ENCODE measurements at regions not wholly inside any gene's neighbourhood (a gene's known extent, or its start where the extent isn't known, plus 50 kb on each side); places are given as distances from the start of the nearest gene placed in this dataset.
A peak's percentile ranks its signal among the peaks of the same experiment; 100 is the strongest.

DNA sequence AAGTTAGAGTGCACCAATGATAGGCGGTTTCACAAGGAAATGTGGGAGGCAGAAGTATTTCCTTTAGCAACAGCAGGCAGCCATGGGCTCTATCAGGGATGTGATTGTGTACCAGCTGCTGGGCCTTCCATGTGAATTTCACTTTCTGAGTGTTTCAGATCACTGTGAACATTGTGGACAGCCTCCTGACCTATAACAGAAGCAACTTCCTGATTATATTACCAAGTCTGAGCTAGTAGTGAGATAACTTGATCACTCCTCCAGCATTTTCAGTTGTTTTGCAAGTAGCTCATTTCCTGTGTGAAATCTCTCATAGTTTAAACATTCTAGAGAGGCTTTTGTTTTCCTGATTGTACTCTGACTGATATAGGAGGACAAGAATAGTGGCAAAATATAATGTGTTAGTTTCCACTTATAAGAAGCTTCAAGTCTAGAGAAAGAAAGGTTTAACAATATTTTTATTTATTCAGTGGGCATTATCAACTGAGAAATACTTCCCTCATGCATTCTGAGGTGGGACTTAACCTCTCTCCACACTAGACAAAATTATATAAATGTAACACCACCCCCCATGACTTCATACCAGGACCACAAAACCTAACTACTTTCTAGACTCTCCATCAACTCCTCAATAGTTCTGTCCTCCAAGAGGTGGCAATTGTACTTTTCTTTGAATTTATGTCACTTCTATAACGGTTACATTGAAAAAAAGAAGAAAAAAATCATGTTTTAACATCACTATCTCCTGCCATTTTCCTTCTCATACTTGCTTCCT, 184.2 kb upstream of the LUZP2 start:
- DNase-seq: no peak

DNA sequence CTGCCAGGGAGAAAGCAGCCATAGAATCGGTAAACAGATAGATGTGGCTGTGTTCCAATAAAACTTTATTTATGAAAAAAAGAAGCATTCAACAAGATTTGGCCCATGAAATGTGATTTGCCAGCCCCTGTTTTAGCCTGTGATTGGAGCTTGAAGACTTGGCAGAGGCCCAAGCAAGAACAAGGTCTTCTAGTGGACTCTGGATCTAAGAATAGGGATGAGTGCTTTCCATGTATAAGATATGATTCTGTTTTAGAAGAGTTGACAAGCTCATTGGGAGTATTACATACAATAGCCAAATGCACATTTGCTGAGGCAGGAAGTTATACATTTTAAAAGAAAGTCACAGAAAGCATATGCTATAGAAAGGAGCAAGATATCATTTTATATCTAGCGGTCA, 175.6 kb upstream of the LUZP2 start:
- no peak for DNase-seq

DNA sequence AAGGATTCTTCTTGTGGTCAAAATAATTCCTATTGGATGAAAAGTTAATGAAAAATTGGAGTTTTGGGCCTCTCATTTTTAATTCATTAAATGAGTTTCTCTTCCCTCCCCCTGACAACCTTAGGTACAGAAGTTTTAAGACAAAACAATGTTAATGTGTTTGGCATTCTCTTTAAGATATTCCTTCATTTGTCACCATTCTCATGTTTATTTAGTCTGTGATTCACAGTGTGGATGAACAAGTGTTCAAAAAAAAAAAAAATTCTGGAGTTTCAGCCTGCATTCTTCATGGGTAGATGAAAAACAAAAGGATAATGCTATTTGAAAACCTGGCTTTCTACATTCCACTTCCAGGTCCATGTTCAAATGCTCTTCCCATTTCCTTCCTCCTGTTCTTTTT, 172.6 kb upstream of the LUZP2 start:
- no peak for DNase-seq

DNA sequence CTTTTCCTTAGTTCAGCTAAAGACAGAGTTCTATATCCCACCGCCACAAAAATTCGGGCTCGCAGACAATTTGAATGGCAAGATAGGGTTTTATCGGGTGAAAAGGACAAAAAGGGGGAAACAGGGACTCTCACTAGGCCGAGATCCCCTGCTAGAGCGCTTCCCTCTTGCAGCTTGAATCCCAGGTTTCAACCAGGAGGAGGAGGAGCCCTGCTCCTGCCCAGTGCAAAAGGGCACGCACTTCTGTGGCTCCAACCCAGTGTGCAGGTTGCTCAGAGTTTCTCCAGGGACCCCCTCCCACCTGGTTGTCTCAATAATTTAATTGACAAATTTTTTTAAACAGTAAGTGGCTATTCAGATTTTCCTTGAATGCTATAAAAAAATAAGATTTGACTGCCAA, 152.6 kb upstream of the LUZP2 start:
- DNase-seq: no peak

DNA sequence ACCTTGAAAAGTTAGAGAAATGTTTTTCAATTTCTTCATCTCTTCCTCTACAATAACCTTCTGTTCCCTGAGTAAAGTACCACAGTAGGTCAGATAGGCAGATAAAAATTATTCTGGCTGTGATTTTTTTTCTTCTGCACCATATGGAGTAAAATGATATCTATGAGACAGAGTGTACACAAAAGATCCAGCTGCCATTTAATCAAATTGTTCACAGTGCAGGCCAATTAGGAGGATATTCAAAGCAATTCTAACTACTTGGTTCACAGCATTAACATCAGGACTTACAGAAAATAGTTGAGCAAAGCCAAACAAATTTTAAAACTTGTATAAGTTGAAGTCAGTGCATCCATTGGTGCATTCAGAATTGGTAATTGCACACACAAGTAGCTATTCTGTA, 147.9 kb upstream of the LUZP2 start:
- DNase-seq: no peak

DNA sequence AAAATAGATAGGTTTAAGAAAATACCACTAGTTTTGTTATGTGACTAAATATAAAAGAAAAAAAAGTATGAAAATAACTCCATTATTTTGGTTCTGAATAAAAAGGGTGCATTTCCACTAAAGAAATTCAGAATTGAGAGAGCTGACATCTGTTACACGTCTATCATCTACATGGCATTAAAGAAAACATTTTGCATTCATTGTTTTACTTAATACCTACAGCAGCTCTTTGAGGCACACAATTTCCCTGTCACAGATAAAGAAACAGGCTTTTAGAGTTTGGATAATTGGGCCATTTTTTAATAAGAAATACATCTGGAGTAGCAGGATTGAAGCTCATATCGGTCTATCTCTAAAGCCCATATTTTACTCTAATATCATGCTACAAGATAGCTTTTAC, 145.7 kb upstream of the LUZP2 start:
- no peak for DNase-seq

DNA sequence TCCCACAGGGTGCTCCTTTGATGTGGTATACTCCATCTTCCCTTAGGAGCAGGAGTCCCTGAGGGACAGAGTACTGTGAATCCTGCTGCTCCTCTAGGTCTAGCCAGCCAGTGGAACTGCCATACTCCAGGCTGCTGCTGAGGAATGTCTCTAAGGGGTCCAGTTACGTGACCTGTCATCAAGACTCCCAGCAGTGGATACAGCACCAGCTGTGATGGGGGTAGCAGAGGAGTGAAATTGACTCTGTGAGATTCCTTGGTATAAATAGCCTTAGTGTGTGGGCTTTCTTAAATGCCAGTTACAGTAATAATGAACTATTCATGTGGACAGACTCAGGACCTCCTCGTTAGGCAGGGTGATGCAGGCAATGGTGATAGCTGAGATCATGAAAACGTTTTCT, 140.4 kb upstream of the LUZP2 start:
- no peak for DNase-seq

DNA sequence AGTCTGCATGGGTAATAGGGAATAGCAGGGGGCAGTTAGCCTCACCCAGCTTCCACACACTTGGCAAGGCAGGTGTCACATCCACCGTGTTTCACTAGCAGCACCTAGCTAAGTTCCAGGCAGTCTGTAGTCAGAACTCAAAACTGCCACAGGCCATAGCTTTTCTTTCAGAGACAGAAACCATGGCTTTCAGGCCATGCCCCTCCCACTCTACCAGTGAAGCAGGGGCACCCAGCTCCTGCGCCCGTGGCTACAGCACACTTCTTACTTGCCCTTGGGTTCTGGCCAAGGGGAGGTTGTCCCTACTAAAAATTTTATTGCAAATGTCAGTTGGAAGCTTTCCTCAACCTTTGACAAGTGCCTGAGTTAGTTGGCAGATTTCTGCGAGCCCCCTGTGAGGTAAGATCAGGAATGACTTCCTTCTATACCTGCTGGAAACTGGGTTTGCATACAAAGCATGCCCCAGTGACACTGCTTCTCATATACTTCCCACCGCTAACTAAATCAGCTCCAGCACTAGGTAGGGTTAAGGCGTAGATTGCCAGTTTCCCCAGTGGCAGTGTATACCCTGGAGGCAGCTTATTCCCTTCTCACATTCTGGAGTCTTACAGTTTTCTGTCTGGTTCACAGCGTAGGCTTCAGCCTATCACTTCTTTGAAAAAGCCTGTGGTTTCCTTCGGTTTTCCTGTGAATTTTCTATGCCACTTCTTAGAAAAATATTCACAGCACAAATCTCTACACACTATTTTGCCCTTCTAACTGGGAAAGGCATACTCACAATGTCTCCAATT, 139.0 kb upstream of the LUZP2 start:
- no peak for DNase-seq

DNA sequence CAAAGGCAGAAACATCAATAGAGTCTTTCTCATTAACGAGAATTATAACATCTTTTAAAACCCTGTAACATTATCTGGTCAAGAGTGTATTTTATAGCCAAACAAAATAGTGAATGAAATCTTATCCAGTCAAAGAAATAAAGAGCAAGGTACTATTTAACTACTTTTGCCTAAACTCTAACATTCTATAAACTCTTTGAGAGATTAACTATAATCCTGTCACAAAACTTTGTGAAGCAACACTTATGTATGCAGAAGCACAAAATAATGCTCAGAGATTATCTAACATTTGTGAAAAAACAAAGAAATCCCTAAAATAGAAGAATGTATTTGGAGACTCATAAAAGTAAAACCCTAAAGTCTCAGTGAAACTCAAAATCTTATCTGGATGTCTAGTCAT, 124.4 kb upstream of the LUZP2 start:
- no peak for DNase-seq

DNA sequence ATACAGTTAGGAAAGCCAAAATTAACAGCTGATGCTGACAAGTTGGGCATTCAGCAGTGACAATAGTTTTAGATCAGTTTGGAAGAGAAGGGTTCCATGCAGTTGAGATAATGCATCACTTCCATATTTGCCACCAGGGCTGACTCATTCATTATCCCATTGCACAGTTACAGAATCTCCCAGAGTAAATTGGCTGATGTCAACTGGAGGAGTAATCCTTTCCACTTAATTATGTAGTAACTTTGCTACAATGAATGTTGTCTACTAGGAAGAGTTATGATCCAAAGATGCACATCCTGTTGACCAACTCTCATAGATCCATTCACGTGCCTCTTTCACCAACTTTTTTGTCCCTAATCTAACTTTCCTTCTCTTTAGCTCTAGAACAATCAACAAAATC, 123.3 kb upstream of the LUZP2 start:
- DNase-seq: no peak

DNA sequence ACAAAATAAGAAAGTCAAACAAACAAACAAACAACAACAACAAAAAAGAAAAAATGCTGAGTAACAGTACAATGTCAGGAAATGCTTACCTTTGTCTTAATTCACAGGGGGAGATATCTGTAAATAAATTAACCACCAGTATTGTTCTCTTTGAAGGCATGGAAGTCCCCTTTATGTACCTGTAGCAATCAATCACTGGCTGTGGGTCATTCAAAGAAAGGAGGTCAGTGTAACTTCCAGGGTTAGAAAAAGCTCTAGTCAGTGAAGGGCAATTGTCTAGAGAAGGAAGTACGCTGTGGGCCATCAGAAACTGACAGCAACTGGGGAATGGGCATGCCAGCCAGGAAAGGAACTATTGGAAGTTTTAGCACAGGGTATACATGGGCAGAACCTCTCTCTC, 121.5 kb upstream of the LUZP2 start:
- no peak for DNase-seq

DNA sequence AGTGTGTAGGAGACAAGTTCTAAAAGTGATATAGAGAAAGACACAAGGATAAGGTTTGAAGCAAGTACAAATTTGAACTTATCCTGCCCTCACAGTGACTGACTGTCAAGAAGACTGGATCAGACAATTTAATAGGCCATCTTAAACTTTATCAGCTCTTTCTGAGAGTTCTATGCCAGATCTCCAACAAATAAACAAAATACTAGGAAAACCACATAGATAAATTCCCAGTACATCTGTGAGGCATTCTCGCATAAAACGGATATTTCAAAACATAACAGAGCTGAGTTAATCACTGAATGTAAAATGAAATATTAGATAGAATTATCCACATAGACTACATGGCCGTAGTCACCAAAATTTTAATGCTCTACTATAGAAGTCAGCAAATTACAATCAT, 120.9 kb upstream of the LUZP2 start:
- DNase-seq: no peak

DNA sequence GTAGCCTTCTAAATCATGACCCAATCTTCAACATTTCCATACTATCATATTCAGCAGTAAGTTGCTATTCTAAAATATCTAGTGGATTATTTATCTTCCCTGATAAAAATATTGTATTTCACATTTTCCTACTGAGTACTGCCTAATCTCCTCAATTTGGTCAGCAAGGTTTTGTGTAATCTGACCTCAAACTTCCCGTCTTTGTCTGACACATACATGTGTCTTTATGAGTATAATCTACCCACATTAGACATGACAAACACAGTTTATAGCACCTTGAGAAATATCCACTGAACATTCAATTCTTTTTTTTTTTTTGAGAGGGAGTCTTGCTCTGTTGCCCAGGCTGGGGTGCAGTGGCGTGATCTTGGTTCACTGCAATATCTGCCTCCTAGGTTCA, 113.7 kb upstream of the LUZP2 start:
- no peak for DNase-seq

DNA sequence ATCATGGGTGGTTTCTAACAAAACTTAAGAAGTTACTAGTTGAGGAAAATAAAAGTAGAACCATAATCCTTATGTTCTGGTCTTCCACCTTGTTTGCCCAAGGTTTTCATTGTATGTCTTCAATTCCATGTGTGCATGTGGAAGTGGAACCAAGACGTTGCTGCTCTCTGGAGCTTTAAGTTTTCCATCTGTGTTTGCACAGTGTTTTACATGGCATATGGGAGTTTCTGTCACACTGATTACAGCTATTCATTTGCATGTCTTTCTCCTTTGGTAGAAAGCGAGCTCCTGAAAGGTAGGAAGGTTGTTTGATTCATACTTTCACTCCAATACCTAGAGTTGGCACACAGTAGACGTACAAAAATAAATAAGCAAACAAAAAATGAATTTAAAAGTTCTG, 112.6 kb upstream of the LUZP2 start:
- no peak for DNase-seq

DNA sequence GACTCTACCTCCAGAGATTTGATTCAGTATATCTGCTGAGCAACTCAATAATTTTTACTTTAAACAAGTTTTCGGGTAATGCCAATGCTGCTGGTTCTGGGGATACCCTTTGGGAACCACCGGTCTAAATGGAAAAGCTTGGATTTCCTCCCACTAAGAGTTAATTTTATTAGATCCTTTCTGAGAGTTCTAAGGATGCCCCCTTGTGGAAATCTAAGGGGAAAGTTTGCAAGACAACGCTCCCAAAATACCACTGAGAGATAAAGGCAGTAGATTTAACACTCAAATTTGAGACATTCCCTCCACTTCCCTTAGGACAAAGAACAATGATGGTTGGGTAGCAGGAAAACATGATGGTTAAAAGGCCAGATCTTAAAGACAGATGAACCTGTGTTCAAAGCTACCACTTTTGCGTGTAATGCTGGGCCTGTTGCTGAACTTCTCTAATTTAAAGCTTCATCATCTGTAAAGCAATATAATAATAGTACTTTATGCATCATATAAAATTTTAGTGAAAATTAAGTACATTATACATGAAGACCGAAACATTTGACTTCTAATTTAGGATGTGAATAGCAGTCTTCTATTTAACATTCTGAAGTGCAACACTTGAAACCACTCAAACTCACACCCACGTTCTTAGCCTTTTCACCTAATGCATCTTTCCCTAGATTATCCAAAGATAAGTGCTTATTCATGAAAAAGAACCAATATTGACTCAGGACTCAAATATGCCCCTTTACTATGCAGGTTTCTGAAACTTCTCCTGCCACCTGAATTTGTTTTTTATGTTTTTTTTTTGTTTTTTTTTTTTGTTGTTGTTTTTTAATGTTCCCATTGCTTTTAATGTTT, 110.1 kb upstream of the LUZP2 start:
- DNase-seq: peak in 1 of 2 experiments; percentile 25

DNA sequence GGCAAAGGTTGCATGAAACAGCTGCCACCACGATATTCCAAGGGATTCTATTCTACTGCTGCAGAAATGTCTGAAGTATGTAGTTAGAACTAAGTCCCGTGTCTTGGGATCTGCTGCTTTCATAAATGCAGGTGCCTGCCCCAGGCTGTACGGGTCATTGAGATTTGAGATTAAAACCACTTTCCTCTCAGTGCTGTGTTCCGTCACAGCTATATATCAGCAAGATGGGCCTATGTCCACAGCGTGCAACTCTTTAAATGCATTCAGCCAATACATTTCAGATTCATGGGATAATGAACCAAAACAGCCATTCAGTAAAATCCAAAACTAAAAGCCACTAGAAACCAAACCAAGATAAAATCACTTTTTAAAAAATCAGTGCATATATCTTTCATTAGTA, 107.3 kb upstream of the LUZP2 start:
- no peak for DNase-seq

DNA sequence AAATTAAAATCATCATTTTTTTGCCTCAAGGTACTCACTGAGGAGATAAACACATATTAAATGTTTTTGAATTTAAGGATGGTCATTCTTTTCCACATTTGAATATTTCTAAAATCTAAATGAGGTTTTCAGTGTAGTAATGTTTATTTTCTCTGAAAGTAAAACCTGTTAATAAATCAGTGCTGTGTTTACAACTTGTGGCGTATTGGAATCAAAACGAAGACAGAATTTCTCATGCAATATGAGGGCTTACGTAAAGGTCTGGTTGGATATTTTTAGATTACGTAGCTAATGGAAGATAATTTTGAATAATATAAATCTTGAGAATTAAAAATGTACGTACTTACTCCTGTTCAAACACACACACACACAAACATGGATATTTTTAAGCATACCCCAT, 106.8 kb upstream of the LUZP2 start:
- DNase-seq: no peak

DNA sequence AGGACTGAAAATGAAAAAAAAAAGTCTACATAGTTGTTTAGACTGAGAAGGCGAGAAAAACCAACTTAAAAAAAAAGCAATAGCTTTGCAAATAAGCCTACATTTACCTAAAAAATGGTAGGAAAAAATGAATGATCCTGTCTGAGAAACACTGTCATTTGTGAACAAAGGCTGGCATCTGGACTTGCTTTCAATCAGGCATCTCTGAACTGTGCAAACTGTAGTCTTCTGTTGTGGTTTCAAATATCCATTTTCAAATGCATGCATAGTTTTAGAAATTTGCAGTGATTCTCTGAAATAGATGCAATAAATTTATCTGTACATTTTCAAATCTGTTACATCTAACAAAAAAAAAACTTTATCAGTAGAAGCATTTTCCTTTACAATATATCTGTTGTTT, 106.1 kb upstream of the LUZP2 start:
- DNase-seq: no peak

DNA sequence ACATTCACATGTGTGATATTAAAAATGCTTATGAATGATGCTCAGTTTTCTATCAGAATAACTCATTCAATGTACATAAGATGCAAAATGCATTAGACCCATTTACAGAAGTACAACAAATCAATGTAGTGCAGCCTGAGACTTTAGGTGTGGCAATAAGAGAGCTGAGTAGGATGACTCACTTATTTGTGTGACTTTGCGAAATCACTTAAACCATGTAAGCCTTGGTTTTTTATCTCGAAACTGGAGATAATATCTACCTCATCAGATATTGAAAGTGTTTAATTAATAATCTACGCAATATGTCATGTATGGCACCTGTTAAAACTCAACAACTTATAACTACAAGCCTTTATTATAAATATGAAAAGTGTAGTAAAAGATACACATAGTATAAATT, 105.7 kb upstream of the LUZP2 start:
- no peak for DNase-seq

DNA sequence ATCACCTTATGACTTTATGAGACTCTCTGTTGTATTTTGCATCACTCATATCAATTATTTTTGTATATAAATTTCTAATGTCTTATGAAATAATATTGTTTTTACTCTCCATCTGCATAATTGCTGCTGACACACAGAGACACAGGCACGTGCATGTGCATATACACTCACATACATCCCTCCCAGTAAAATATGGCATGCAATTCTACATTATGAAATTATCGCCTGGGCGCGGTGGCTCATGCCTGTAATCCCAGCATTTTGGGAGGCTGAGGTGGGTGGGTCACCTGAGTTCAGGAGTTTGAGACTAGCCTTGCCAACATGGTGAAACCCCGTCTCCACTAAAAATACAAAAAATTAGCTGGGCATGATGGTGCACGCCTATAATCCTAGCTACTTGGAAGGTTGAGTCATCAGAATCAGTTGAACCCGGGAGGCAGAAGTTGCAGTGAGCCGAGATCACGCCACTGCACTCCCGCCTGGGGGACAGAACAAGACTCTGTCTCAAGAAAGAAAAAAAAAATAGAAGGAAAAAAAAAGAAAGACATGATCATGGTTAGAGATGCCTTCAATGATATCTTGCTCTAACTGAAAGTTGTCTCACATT, 96.7 kb upstream of the LUZP2 start:
- DNase-seq: no peak

DNA sequence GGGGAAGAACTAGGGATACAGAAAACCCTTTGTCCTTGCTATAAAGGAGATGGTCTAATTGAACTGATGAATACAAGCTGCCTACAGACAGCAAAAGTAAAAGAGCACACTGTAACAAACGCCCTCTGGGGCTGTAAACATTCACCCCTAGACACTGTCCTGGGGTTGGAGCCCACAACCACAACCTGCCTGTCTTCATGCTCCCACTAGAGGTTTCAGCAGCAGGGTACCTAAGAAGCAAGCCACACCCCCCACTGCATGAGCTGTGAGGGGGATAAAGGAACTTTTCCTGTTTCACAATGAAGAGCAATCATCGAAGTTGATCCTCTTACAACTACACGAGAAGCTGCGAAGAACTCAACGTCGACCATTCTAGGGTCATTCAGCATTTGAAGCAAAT, 90.5 kb upstream of the LUZP2 start:
- DNase-seq: no peak

DNA sequence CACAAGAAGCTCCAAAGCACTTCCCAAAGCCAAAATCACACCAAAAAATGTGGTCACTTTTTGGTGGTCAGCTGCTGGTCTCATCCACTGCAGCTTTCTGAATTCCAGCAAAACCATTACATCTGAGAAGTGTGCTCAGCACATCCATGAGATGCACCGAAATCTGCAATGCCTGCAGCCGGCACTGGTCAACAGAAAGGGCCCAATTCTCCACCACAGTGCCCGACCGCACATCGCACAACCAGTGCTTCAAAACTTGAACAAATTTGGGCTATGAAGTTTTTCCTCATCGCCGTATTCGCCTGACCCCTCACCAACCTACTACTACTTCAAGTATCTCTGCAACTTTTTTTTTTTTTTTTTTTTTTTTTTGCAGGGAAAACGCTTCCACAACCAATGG, 89.9 kb upstream of the LUZP2 start:
- no peak for DNase-seq

DNA sequence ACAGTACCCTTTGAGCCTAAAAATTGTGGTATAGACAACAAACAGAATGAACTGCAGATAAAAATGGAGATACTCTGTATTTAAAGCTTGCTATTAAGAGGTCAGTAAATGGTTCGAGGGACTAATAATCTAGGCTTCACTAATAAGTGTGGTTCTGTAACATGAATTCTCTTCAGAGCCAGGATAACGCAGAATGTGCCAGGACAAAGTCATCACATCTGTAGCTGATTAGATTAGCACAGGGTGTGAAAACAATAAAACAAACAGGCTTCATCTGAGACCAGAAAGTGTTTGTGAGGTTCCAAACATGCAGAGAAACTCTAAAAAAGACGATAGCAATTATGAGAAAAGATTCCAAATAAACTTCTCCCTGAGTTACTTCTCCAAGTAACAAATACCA, 89.1 kb upstream of the LUZP2 start:
- no peak for DNase-seq

Measured in SW 1271 (cell line).